Hepatocyte (in vitro differentiated cells): ENCODE measurements at regions not wholly inside any gene's neighbourhood (a gene's known extent, or its start where the extent isn't known, plus 50 kb on each side); places are given as distances from the start of the nearest gene placed in this dataset.
"Not testable (repeated sequence)": the region's sequence is repeated elsewhere in the genome, so short reads cannot be mapped to it uniquely, and the experiment has no call there.

Experiments used
- DNase-seq: peaks from one replicate; pipeline ENCODE4 v3.0.0-alpha.2; 2016; ENCODE audit warnings: low spot score
- H2AFZ ChIP-seq: fragments of 200-600 bp; sonication (generic); 2 replicates; pipeline ENCODE4 v1.6.0; 2016; ENCODE audit warnings: antibody characterized with exemption, mild to moderate bottlenecking
- H3K27ac ChIP-seq: fragments of 200-600 bp; sonication (generic); 2 replicates; pipeline ENCODE4 v1.5.1; 2016; ENCODE audit warnings: mild to moderate bottlenecking
- H3K27me3 ChIP-seq: fragments of 200-600 bp; sonication (generic); 2 replicates; pipeline ENCODE4 v1.6.1; 2016
- H3K36me3 ChIP-seq: fragments of 200-600 bp; sonication (generic); replicated peaks from 2 replicates; pipeline ENCODE4 v1.5.1; 2016; ENCODE audit warnings: low read depth; ENCODE audit not compliant: insufficient read depth
- H3K4me1 ChIP-seq: fragments of 200-600 bp; sonication (generic); 2 replicates; pipeline ENCODE4 v1.5.1; 2016; ENCODE audit warnings: mild to moderate bottlenecking, moderate library complexity; ENCODE audit not compliant: insufficient read depth
- H3K4me2 ChIP-seq: fragments of 200-600 bp; sonication (generic); 2 replicates; pipeline ENCODE4 v1.6.0; 2016
- H3K4me3 ChIP-seq: fragments of 200-600 bp; sonication (generic); 2 replicates; pipeline ENCODE4 v1.5.1; 2016; ENCODE audit warnings: mild to moderate bottlenecking
- H3K79me2 ChIP-seq: fragments of 200-600 bp; sonication (generic); 2 replicates; pipeline ENCODE4 v1.6.0; 2017; ENCODE audit warnings: mild to moderate bottlenecking
- H3K9me2 ChIP-seq: fragments of 200-600 bp; sonication (generic); replicated peaks from 2 replicates; pipeline ENCODE4 v1.6.0; 2017; ENCODE audit warnings: mild to moderate bottlenecking; ENCODE audit not compliant: insufficient read depth
- H3K9me3 ChIP-seq: fragments of 200-600 bp; sonication (generic); 2 replicates; pipeline ENCODE4 v1.5.1; 2016; ENCODE audit warnings: low read depth, mild to moderate bottlenecking
- H4K20me1 ChIP-seq: fragments of 200-600 bp; sonication (generic); 2 replicates; pipeline ENCODE4 v1.6.0; 2016; ENCODE audit warnings: mild to moderate bottlenecking; ENCODE audit not compliant: insufficient read depth, poor library complexity, severe bottlenecking
- CTCF ChIP-seq: fragments of 200-600 bp; sonication (generic); IDR thresholded peaks from 2 replicates; pipeline ENCODE4 v1.5.1; 2016; ENCODE audit warnings: antibody characterized with exemption, mild to moderate bottlenecking; ENCODE audit not compliant: poor library complexity
- EZH2 ChIP-seq: fragments of 200-600 bp; sonication (generic); IDR thresholded peaks from 2 replicates; pipeline ENCODE4 v1.6.1; 2016; ENCODE audit warnings: antibody characterized with exemption, mild to moderate bottlenecking, borderline replicate concordance
- EZH2phosphoT487 ChIP-seq: fragments of 200-600 bp; sonication (generic); IDR thresholded peaks from one replicate; pipeline ENCODE4 v1.6.1; 2018; ENCODE audit warnings: antibody characterized with exemption, mild to moderate bottlenecking, low read depth, moderate library complexity; ENCODE audit not compliant: unreplicated experiment, severe bottlenecking
- WGBS: methylation state at CpG from one replicate; pipeline ENCODE4 v1.1.6; 2016; ENCODE audit warnings: low lambda C conversion rate; ENCODE audit errors: missing lambda C conversion rate; 5-methylcytosine and 5-hydroxymethylcytosine counted together

GRCh38 chr14:28831126-28831525 lies 64.5 kb downstream of the FOXG1 start:
- H3K9me2 ChIP-seq = no peaks in the 10 kb centered on the region
- H3K4me1 ChIP-seq = no peaks in the 10 kb centered on the region
- no peaks in the 10 kb centered on the region for H3K9me3 ChIP-seq
- H3K4me2 ChIP-seq = no peak overlapping the region
- no peaks in the 10 kb centered on the region for H3K79me2 ChIP-seq
- no peaks in the 10 kb centered on the region for H4K20me1 ChIP-seq
- H3K27me3 ChIP-seq = no peaks in the 10 kb centered on the region
- H3K36me3 ChIP-seq = no peaks in the 10 kb centered on the region
- no peak overlapping the region for H2AFZ ChIP-seq
- WGBS = 59% methylated on average over 3 of the region's 3 CpGs
- no peak overlapping the region for H3K27ac ChIP-seq
- no peak overlapping the region for H3K4me3 ChIP-seq
- DNase-seq = no peak
- TF ChIP-seq EZH2phosphoT487 (no peak), CTCF (no peak), EZH2 (no peak)

DNA sequence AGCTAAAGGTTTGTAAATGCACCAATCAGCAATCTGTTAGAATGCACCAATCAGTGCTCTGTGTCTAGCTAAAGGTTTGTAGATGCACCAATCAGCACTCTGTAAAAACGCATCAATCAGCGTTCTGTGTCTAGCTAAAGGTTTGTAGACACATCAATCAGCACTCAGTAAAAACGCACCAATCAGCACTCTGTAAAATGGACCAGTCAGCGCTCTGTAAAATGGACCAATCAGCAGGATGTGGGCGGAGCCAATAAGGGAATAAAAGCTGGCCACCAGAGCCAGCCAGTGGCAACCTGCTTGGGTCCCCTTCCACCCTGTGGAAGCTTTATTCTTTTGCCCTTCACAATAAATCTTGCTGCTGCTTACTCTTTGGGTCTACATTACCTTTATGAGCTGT lies 76.0 kb downstream of the FOXG1 start:
- not testable (repeated sequence) for H3K9me3 ChIP-seq, H3K4me2 ChIP-seq, H3K9me2 ChIP-seq, H2AFZ ChIP-seq, H4K20me1 ChIP-seq, DNase-seq, H3K36me3 ChIP-seq, H3K4me1 ChIP-seq, H3K79me2 ChIP-seq, H3K27me3 ChIP-seq, H3K27ac ChIP-seq, H3K4me3 ChIP-seq
- 86% methylated on average over 5 of the region's 5 CpGs for WGBS

GRCh38 chr14:28867571-28867970 lies 101.0 kb downstream of the FOXG1 start:
- Histone ChIP-seq H3K9me3 (no peaks in the 10 kb centered on the region), H3K9me2 (no peaks in the 10 kb centered on the region), H3K4me1 (no peaks in the 10 kb centered on the region), H2AFZ (no peak overlapping the region), H3K27ac (no peak overlapping the region), H3K4me3 (no peak overlapping the region), H4K20me1 (no peaks in the 10 kb centered on the region), H3K36me3 (no peaks in the 10 kb centered on the region), H3K27me3 (no peaks in the 10 kb centered on the region), H3K79me2 (no peaks in the 10 kb centered on the region), H3K4me2 (no peak overlapping the region)
- TF ChIP-seq CTCF (no peak), EZH2phosphoT487 (no peak), EZH2 (no peak)
- 65% methylated on average over 2 of the region's 2 CpGs for WGBS
- no peak for DNase-seq

- no peaks in the 10 kb centered on the region for H3K4me1 ChIP-seq
- H3K79me2 ChIP-seq = no peaks in the 10 kb centered on the region
- no peak overlapping the region for H2AFZ ChIP-seq
- no peak for DNase-seq
- no peaks in the 10 kb centered on the region for H3K9me2 ChIP-seq
- no peaks in the 10 kb centered on the region for H3K36me3 ChIP-seq
- TF ChIP-seq EZH2 (no peak), CTCF (no peak)
- no peak overlapping the region for H3K27ac ChIP-seq
- no peaks in the 10 kb centered on the region for H4K20me1 ChIP-seq
- 83% methylated on average over 2 of the region's 2 CpGs for WGBS
- no peak overlapping the region for H3K4me2 ChIP-seq
- H3K27me3 ChIP-seq = no peaks in the 10 kb centered on the region
- no peak overlapping the region for H3K4me3 ChIP-seq
- H3K9me3 ChIP-seq = no peaks in the 10 kb centered on the region
These were observed 103.5 kb downstream of the FOXG1 start for GRCh38 chr14:28870033-28870564.
